HG03521 (cell line): ENCODE measurements at regions not wholly inside any gene's neighbourhood (a gene's known extent, or its start where the extent isn't known, plus 50 kb on each side); places are given as distances from the start of the nearest gene placed in this dataset.
"Not testable (repeated sequence)": the region's sequence is repeated elsewhere in the genome, so short reads cannot be mapped to it uniquely, and the experiment has no call there.

ENCODE experiments used
- ATAC-seq: cut with Tn5 transposase; IDR thresholded peaks from one replicate; pipeline ENCODE4 v1.9.1; 2021; ENCODE audit warnings: mild to moderate bottlenecking, moderate library complexity; ENCODE audit not compliant: unreplicated experiment

- no peak for ATAC-seq
Observed at GRCh38 chr1:177891809-177892208, 78.0 kb downstream of the SEC16B start.

GRCh38 chr1:177890479-177890878 is 79.4 kb downstream of the SEC16B start:
- ATAC-seq, result no peak

- no peak for ATAC-seq
Observed at GRCh38 chr1:177884479-177885021, 85.3 kb downstream of the SEC16B start.

GRCh38 chr1:177883581-177883980 is 86.3 kb downstream of the SEC16B start:
- ATAC-seq, result no peak

- ATAC-seq, result no peak
Observed at GRCh38 chr1:177880339-177880891, 89.4 kb downstream of the SEC16B start.

- no peak for ATAC-seq
Observed at GRCh38 chr1:177877086-177877485, 92.8 kb downstream of the SEC16B start.

DNA sequence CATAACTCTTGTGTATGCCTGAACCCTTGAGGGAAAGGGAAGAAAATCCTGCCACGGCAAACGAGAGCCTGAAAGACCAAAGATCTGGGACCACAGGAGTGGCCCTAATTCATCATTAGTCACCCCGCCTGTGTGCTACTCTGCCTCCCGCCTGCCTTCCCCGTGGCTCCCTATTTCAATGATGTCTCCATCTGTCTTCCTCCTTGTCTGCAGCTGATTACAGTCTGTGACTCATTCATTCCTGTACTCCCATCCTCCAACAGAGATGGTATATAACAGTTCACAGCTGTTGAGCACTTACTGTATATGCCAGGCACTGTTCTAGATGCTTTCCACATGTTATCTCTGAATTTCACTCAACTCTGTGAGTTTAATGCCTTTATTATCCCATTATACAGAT is 96.6 kb downstream of the SEC16B start:
- no peak for ATAC-seq

DNA sequence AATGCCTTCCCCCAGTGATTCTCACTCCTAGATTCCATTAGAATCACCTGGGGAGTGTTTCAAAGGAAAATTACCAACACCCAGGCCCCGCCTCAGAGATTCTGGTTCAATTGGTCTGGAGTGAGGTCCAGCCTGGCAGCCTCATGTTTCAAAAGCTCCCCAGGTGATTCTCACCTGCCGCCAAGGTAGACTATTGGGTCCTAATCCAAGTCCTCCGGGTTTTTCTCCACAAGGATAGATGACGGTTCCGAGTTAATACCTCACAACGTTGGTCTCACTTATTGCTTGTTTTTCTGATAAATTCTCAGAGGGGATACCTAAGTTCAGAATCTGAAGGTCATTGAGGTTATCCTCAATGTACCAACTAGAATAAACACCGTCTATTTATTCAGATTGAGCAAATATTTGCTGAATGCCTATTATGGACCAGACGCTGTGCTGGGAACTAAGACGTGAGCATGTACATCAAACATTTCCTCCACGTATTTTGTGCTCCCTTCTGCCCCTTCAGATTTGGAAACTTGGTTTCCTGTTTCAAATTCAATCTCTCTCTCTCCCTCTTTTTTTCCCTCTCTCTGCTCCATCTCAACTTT is 97.5 kb downstream of the SEC16B start:
- no peak for ATAC-seq

DNA sequence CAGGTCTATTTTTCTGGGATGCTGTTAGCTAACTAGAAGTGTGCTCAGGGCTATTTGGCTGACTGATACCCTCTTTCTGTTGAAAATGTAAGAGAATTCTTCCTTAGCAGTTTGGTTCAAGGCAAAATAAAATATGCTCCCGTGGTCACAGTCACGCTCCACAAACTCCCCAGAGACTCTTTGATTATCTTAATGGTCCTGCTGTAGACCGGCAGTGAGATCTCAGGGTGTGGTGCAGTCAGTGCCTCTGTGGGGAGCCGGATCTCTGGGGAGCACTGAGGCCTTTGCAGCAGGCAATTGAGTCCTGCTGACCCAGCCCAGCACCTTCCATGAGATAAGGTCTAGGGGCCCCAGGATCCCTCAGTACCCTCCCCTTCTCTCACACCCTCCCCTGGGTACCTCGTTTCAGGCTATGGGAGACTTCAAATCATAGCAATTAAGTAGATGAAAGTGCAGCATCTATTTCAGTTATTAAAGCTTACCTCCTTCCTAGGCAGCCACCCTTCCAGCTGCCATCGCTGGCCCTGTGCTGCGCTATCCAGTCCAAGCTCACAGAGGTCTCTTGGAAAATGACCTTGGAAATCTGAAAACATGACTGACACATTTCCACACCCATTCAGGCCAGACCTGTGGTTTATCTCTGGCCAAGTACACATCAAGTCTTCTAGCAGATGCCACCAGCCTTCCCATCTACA is 98.1 kb downstream of the SEC16B start:
- no peak for ATAC-seq

GRCh38 chr1:177869586-177869985 is 100.3 kb downstream of the SEC16B start:
- no peak for ATAC-seq

GRCh38 chr1:177869011-177869410 is 100.8 kb downstream of the SEC16B start:
- ATAC-seq, result not testable (repeated sequence)

DNA sequence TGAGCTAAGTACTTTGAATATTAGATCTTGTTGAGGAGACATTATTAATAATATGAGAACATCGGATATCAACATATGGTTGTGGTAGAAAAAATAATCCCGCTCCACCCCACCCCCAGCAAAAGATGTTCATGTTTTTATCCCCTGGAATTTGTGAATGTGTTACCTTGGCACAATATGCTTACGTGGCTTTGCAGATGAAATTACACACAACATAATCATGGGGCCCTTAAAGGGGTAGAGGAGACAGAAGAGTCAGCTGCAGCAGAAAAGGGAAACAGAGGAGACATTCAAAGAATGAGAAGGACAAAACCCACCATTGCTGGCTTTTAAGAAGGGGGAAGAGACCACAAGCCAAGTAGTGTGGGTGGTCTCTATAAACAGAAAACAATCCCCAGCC is 104.1 kb downstream of the SEC16B start:
- no peak for ATAC-seq

- no peak for ATAC-seq
Observed at GRCh38 chr1:177864538-177865305, 105.1 kb downstream of the SEC16B start.

DNA sequence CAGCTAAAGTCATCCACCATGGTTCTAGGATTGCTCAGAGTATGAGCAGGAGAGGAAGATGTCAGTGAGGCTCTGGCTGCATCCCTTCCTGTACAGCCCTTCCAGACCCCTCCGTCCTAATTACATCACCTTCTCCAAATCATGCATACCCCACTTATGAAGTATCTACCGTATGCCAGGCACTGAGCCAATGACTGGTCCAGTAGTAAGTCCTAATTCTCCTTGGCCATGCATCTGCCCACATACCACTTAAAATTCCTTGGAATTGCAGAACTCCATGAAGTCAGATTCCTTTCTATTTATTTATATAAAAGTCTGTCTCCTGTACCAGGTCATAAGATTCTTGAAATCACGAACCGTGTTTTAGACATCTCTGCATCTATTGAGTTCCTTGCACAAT is 106.1 kb downstream of the SEC16B start:
- no peak for ATAC-seq

- no peak for ATAC-seq
Observed at GRCh38 chr1:177862916-177863315, 106.9 kb downstream of the SEC16B start.

- ATAC-seq, result no peak
Observed at GRCh38 chr1:177859572-177859971, 110.3 kb downstream of the SEC16B start.

GRCh38 chr1:177858332-177858821 is 111.5 kb downstream of the SEC16B start:
- no peak for ATAC-seq

DNA sequence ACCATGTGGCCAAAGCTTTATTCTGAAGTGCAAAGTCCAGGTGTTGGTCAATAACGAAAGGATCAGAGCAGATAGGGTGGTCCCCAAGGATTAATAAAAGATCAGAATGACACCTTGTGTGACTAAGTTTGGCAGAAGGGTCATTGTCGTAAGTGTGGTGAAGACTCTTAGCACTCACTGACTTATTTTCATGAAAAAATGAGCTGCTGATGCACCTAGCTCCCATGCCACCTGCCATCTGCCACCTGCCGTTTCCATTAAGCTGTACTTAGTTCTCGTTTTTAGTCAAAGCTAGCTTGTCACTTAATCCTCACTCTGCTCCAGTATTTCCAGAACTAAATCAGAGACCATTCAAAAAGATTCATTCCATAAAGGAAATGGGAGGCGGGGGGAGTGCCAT is 112.6 kb downstream of the SEC16B start:
- ATAC-seq, result no peak

DNA sequence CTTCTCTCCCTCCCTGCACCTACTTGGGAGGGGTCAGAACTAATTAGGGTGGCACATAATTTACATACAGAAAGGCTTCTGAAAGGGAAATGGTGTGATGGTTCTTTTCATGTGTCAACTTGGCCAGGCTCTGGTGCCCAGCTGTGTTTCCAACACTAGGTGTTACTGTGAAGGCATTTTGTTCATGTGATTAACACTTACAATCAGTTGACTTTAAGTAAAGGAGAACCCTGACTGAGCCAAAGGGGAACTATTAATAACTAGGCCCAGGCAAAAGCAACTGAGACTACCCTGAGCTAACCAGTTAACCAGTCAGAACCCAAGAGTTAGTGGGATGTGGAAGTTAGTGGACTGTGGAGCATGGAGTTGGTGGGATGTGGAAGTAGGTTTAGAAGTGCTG is 114.9 kb downstream of the SEC16B start:
- ATAC-seq, result no peak

GRCh38 chr1:177849579-177850290 is 120.1 kb downstream of the SEC16B start:
- ATAC-seq, result no peak

DNA sequence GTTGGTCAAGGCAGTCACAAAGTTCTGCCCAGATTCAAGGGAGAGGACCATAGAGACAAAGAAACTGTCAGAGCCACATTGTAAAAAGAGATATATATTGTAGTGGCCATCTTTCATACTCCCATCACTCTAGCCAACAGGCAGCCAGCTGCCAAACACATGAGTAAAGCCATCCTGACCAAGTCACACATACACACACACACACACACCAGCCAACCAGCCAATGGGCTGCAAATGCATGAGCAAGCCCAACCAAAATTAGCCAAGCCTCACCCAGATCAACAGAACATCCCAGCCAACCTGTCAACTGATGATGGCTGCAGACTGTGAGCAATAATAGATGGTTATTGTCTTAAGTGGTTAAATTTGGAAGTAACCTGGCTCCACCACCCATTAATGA is 120.7 kb downstream of the SEC16B start:
- no peak for ATAC-seq
